NCI-H1092 treated with DMSO at 0.1 percent for 48 hours (cell line): ENCODE measurements at regions not wholly inside any gene's neighbourhood (a gene's known extent, or its start where the extent isn't known, plus 50 kb on each side); places are given as distances from the start of the nearest gene placed in this dataset.
"Not testable (repeated sequence)": the region's sequence is repeated elsewhere in the genome, so short reads cannot be mapped to it uniquely, and the experiment has no call there.

Experiments used
- DNase-seq: peaks from one replicate; lab custom pipeline; 2025; lab: John Stamatoyannopoulos, UW

DNA sequence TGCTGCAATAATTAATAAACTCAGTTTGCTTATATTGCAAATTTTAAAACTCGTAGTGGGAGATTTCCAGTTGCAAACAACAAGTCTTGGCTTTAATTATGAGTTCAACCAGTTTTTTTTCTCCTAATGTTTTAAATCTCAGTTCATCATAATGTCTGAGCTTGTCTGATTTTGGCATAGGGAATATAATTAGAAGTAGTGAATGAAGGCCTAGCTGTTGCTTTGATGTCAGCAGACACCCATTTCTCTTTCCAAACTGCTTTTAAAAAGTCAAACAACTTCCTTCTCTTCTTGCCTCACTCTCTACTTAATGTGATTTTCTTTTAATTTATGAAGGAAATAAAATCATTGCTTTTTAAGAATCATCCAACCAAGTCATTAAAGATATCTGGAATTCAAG is 1462.1 kb downstream of the DPP10 start:
- DNase-seq, result no peak

- no peak for DNase-seq
Observed at GRCh38 chr2:115908731-115909130, 1466.3 kb downstream of the DPP10 start.

DNA sequence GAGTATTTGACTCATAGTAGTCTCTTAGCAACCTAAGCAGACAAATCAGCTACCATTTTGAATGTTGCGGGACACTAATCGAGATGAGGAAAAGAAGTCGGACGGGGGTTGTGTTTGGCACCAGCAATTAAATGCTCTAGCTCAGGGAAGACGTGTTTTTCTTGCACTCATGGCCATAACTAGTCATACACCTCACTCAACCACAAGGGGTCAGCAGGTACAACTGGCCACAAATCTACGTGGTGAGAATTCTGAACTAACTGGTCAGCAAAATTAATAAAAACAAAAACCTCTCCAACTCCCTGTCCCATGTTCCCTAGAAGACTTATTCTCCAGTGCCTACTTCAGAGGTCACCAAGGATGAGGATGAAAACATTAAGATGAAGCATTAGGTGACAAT is 1467.8 kb downstream of the DPP10 start:
- DNase-seq, result no peak

DNA sequence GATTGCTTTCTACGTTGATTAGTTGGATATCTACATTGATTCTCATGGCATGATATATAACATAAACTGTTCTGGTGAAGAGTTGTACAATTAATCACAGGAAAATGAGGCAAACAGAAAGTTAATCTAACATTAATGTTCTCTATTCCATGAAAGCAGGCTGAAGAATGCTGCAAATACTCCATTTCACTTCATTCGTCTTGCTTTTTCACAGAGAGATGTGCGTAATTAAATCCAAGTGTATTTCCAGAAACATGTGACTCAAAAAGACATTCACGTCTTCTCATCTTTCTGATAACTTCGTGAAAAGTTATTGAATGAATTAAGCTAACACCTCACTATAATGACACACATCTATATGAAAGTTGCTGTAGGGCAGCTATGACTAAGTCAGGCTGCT is 1471.5 kb downstream of the DPP10 start:
- DNase-seq, result no peak

DNA sequence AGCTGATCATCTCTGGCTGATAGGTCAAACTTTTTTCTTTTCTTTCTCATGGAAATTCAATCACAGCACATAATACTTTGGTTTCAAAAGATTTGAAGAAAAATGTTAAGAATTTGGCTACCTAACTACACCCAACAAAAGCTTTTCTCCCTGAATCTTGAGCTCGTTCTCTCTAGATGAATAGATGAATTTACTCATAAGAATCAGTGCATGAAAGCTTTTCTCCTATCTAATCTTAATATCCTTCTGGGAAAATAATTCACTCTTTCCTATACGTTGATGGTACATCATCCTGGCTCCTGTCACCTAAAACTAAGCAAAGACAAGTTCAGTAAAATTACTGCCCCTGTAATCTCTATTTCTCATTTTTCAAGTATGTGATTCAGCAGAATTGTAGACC is 1479.1 kb downstream of the DPP10 start:
- DNase-seq, result no peak

DNA sequence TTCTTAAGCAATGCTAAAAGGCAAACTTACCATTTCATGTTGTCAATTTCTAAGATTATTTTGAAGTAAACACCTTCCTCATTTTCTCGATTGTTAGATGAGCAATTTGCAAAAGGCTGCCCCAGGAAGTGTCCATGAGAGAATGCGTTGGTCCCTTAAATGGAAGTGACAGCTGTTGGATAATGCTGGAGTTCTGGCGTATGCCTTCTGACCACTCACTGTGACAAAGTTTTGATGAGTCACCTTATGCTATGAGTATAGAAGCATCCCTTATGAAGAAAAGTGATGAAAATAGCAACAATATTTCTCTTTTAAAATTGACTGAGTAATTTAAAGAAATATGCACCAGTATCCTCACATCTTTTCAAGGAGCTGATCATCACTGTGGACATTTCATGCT is 1497.5 kb downstream of the DPP10 start:
- no peak for DNase-seq

- peak; percentile 26 for DNase-seq
Observed at GRCh38 chr2:115942800-115943199, 1500.4 kb downstream of the DPP10 start.

DNA sequence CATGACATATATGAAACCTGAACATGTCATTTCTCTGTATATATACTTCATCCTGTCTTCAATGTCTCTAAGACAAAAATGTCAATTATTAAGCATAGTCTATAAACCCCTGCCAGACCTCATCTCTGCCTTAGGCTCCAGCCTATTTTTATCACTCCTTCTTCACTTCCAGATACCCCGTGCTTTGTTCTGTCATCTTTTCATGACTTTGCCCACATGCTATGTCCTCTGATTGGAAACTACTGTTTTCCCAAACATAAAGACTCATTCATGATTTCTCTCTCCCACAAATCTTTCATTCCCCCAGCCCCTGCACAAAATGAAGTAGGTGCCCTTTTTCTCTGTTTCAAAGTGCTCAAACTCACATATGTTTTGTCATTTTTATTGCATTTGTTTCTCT is 1503.9 kb downstream of the DPP10 start:
- DNase-seq, result no peak

DNA sequence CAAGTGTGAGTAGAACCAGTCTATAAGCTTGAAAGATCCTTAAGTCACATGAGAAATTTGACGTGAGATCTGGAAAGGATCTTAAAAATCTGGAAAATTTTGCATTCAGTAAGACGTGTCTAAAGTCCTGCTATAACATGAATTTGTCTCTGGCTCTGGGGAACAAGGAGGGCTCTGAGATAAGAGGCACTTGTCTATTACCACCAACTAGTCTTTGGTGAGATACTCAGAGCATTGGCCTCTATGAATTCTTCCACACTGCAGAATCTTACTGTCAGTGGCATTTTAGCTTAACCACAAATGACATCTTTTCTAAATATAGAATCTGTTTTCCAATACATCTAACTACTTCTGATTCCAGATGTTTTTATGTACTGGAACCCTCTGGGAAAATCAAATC is 1504.5 kb downstream of the DPP10 start:
- DNase-seq, result no peak

GRCh38 chr2:115976916-115977315 is 1534.5 kb downstream of the DPP10 start:
- no peak for DNase-seq

GRCh38 chr2:115999039-115999438 is 1556.6 kb downstream of the DPP10 start:
- DNase-seq, result no peak

GRCh38 chr2:116023026-116023425 is 1580.6 kb downstream of the DPP10 start:
- no peak for DNase-seq

DNA sequence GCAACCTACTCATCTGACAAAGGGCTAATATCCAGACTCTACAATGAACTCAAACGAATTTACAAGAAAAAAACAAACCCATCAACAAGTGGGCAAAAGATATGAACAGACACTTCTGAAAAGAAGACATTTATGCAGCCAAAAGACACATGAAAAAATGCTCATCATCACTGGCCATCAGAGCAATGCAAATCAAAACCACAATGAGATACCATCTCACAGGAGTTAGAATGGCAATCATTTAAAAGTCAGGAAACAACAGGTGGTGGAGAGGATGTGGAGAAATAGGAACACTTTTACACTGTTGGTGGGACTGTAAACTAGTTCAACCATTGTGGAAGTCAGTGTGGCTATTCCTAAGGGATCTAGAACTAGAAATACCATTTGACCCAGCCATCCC is 1596.3 kb downstream of the DPP10 start:
- DNase-seq, result not testable (repeated sequence)

DNA sequence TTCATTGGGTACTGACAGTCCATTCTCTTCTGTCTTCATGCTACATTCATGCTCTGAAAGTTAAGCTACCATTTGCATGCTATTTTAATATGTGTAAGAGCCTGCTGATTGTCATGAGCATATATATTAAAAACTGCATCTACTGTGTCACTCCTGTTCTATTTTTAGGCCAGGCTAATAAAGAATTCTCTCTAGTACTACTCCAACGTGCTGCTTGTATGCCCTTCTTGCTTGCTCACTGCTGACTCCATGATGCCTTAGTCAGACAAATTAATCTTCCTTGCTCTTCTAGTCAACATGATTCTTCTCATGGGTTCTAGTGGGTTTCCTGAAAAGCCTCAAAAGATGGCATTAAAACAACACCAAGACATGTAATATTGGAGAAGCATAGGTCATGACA is 1600.1 kb downstream of the DPP10 start:
- no peak for DNase-seq

DNA sequence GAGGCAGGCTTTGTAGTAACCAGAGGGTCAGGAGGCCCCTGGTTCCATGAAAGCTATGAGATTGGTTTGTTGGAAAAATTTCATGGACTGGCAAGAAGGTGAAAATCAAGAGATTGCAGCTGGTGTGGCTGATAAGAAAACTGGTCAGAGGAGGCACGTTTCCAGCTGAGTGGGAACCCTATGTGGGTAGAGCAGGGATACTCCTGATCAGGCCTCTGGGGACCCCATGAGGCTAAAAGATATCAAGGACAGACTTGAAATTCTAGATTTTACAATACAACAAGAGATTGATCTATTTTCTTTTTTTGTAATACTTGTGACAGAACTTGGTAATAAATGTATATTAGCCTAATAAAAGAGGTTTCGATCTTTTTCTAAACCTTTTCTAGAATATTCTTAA is 1615.1 kb downstream of the DPP10 start:
- no peak for DNase-seq

DNA sequence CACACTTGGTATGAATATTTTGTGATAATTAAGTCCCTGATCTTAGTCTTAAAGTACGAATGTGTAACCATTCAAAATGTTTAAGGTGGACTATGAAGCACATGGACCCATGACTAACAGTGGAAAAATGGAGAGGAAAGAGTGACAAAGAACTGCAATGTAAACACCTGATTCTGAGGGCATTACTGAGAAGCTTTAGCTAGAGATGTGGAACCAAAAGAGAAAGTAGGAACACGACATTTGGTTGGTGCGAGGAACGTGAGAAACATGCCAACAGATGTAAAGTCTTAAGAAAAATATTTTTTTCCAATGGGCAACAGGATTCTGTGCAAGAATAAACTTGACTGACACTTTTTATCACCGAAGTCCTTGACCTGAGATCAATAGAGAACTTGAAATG is 1618.6 kb downstream of the DPP10 start:
- no peak for DNase-seq

DNA sequence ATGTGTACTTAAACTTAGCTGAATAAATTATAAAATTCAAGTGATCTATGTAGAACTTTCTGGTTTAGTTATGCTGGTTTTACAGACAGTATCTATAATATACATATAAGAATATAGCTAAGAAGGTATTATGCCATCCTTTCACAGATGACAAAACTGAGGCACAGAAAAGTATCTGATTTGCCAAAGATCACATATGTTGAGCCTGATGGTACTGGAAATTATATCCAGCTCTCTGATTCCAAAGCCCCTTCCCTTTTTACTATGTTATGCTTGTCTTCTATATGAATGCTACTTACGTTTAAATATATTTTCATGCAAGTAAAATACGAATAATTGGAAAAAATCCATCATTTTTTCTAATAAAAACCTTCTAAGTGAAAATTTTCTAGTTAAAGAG is 1631.3 kb downstream of the DPP10 start:
- no peak for DNase-seq

GRCh38 chr2:116074161-116074560 is 1631.7 kb downstream of the DPP10 start:
- DNase-seq, result no peak

DNA sequence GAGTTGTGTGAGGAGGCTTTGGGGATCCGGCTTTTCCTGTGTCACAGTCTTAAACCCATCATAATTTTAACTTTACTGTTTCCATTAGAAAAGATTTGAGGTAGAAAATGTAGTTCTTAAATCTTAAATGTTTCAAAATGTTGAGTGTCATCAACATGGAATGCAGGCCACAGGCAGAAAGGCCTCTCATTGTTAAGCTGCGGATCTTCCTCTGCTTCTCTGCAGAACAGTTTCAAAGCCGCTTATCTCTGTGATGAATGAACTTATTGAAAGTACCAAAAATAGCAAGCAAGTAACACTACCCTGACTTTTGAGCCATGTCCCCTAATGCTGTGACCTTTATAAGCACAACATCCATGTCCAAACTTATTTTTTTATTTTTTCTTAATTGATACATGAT is 1645.8 kb downstream of the DPP10 start:
- DNase-seq, result no peak

DNA sequence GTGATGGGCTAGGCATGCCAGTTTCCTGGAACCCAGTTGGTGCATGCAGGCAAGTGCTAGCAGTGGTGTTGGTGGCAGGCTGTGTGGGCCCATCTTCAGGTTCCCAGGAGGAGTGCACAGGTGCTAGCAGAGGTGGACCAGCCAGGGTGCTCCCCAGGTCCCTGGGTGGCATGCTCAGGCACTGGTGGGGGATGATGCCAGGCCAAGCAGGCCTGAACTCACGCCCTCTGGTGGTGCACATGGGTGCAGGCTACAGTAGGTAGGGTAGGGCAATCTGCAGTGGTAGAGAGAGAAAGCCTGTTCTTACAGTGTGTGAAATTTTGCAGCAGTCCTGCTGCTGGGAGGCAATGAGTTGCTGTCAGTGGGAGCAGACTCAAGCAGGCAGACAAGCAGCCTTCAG is 1651.8 kb downstream of the DPP10 start:
- no peak for DNase-seq

- no peak for DNase-seq
Observed at GRCh38 chr2:116095636-116096035, 1653.2 kb downstream of the DPP10 start.

DNA sequence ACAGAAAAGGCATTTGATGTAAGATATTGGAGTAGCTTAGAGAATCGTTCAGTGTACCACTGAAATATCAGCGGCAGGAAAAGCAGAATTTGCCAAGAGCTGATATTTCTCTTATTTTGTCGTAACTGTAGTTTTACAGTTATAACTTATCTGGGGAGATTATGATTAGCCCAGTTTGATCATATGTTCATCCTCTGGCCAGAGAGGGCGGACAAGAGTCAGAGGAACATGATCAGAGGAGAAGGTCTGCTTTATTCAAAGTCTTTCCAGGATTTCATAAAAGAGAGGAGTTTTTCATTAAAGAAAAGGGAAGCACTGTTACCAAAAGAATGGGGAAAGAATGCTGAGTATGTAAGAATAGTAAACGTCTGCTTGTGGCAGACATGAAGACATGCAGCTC is 1655.6 kb downstream of the DPP10 start:
- no peak for DNase-seq

- no peak for DNase-seq
Observed at GRCh38 chr2:116109471-116109870, 1667.0 kb downstream of the DPP10 start.

DNA sequence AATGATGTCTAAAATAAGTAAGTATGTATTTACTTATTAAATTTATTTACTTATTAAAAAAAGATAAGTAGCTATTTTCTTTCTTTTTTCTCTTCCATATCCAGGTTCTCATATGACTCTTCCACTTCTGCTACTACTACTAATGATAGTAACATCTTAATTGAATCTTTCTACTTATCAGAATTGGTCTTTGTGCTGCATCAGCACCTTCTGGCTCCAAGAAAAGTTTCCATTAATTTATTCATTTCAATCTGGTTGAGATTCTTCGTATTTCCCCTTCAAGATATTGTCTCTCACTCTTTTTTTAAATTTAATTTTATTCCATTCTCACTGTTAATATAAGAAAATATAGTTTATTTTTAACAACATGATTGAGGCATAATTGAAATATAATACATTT is 1675.4 kb downstream of the DPP10 start:
- DNase-seq, result no peak

GRCh38 chr2:116132833-116133232 is 1681.7 kb upstream of the DDX18 start:
- DNase-seq, result no peak
